ENCODE measurements at regions not wholly inside any gene's neighbourhood (a gene's known extent, or its start where the extent isn't known, plus 50 kb on each side); places are given as distances from the start of the nearest gene placed in this dataset.

GRCh38 chr7:25611196-25611595, 382.9 kb upstream of the NPVF start:
- intact Hi-C loops (cut with micrococcal nuclease) = no loop called here
- no peaks in the 10 kb centered on the region for H3K27me3 Mint-ChIP-seq
- peaks cover 3% of the 10 kb centered on the region for H3K9me3 Mint-ChIP-seq
- no peak overlapping the region for H3K4me3 Mint-ChIP-seq
- H3K4me1 Mint-ChIP-seq (ENCODE audit: low read depth) = peaks cover 16% of the 10 kb centered on the region
- ChIA-PET POLR2A (no interaction called here), CTCF (interaction anchor here (1.2 kb wide), 1 partner anchor 9 kb away, joined by 4 read pairs; no protein-coding TSS in a partner anchor)
- H3K36me3 Mint-ChIP-seq (ENCODE audit: low read depth) = no peaks in the 10 kb centered on the region
- no peak for TF ChIP-seq CTCF (IDR thresholded peaks at IDR 0.05)
- no peak for DNase-seq
- no peak for ATAC-seq
- H3K27ac Mint-ChIP-seq = no peak overlapping the region

- Mint-ChIP-seq H3K27me3 (no peaks in the 10 kb centered on the region), H3K9me3 (peaks cover 3% of the 10 kb centered on the region), H3K4me1 (ENCODE audit: low read depth) (peaks cover 29% of the 10 kb centered on the region), H3K4me3 (no peak overlapping the region), H3K27ac (no peak overlapping the region), H3K36me3 (ENCODE audit: low read depth) (no peaks in the 10 kb centered on the region)
- CTCF ChIA-PET = interaction anchor here (1.2 to 1.8 kb wide), 2 partner anchors 8 to 22 kb away, joined by 3 to 5 read pairs; no protein-coding TSS in a partner anchor
- peak; percentile 24 for ATAC-seq
- intact Hi-C loops (cut with micrococcal nuclease) = no loop called here
- POLR2A ChIA-PET = no interaction called here
- TF ChIP-seq CTCF (IDR thresholded peaks at IDR 0.05) = no peak
- no peak for DNase-seq
Observed at GRCh38 chr7:25613912-25614311, 385.6 kb upstream of the NPVF start.

- ChIA-PET POLR2A (no interaction called here), CTCF (interaction anchor here (1.2 kb wide), 1 partner anchor 21 kb away, joined by 3 read pairs; no protein-coding TSS in a partner anchor)
- intact Hi-C loops (cut with micrococcal nuclease) = no loop called here
- Mint-ChIP-seq H3K4me3 (no peak overlapping the region), H3K27me3 (no peaks in the 10 kb centered on the region), H3K27ac (no peak overlapping the region), H3K9me3 (peaks cover 3% of the 10 kb centered on the region), H3K4me1 (ENCODE audit: low read depth) (peaks cover 34% of the 10 kb centered on the region), H3K36me3 (ENCODE audit: low read depth) (no peaks in the 10 kb centered on the region)
- no peak for DNase-seq
- ATAC-seq = no peak
- no peak for TF ChIP-seq CTCF (IDR thresholded peaks at IDR 0.05)
Observed at GRCh38 chr7:25614415-25614814, 386.1 kb upstream of the NPVF start.

- H3K4me1 Mint-ChIP-seq (ENCODE audit: low read depth) = peaks cover 38% of the 10 kb centered on the region
- ATAC-seq = no peak
- intact Hi-C loops (cut with micrococcal nuclease) = no loop called here
- no peaks in the 10 kb centered on the region for H3K36me3 Mint-ChIP-seq (ENCODE audit: low read depth)
- POLR2A ChIA-PET = no interaction called here
- DNase-seq = no peak
- peaks cover 3% of the 10 kb centered on the region for H3K9me3 Mint-ChIP-seq
- no peak for TF ChIP-seq CTCF (IDR thresholded peaks at IDR 0.05)
- CTCF ChIA-PET = interaction anchor here (1.2 to 1.6 kb wide), 2 partner anchors 20 to 48 kb away, joined by 3 to 6 read pairs; no protein-coding TSS in a partner anchor
- H3K27ac Mint-ChIP-seq = no peak overlapping the region
- H3K27me3 Mint-ChIP-seq = no peaks in the 10 kb centered on the region
- H3K4me3 Mint-ChIP-seq = no peak overlapping the region
Observed at GRCh38 chr7:25615003-25615402, 386.7 kb upstream of the NPVF start.

- DNase-seq (no peak), ATAC-seq (no peak)
- H3K9me3 Mint-ChIP-seq = peaks cover 3% of the 10 kb centered on the region
- H3K36me3 Mint-ChIP-seq (ENCODE audit: low read depth) = no peaks in the 10 kb centered on the region
- H3K4me3 Mint-ChIP-seq = no peak overlapping the region
- intact Hi-C loops (cut with micrococcal nuclease) = no loop called here
- H3K27me3 Mint-ChIP-seq = no peaks in the 10 kb centered on the region
- ChIA-PET CTCF (interaction anchor here (1.6 kb wide), 1 partner anchor 48 kb away, joined by 6 read pairs; no protein-coding TSS in a partner anchor), POLR2A (no interaction called here)
- no peak overlapping the region for H3K27ac Mint-ChIP-seq
- H3K4me1 Mint-ChIP-seq (ENCODE audit: low read depth) = peaks cover 44% of the 10 kb centered on the region
- TF ChIP-seq CTCF (IDR thresholded peaks at IDR 0.05) = no peak
Observed at GRCh38 chr7:25615593-25615992, 387.3 kb upstream of the NPVF start.

Measured in activated CD8-positive, alpha-beta T cell treated with anti-CD3 and anti-CD28 coated beads for 36 hours (primary cell).